GM18502 (cell line): ENCODE measurements at regions not wholly inside any gene's neighbourhood (a gene's known extent, or its start where the extent isn't known, plus 50 kb on each side); places are given as distances from the start of the nearest gene placed in this dataset.

Experiments
- ATAC-seq: cut with Tn5 transposase; IDR thresholded peaks from one replicate; pipeline ENCODE4 v1.9.1; 2021; ENCODE audit warnings: mild to moderate bottlenecking; ENCODE audit not compliant: unreplicated experiment, poor library complexity

GRCh38 chr7:118657391-118658005 is 433.0 kb downstream of the ANKRD7 start:
- peak; percentile 93 for ATAC-seq

GRCh38 chr7:118662266-118662665 is 437.8 kb downstream of the ANKRD7 start:
- ATAC-seq = no peak

GRCh38 chr7:118664498-118664897 is 440.0 kb downstream of the ANKRD7 start:
- no peak for ATAC-seq

GRCh38 chr7:118671149-118671548 is 446.6 kb downstream of the ANKRD7 start:
- no peak for ATAC-seq

- ATAC-seq = no peak
Observed at GRCh38 chr7:118684796-118685195, 460.3 kb downstream of the ANKRD7 start.

- no peak for ATAC-seq
Observed at GRCh38 chr7:118689403-118689802, 464.9 kb downstream of the ANKRD7 start.

GRCh38 chr7:118696879-118697278 is 472.4 kb downstream of the ANKRD7 start:
- peak; percentile 63 for ATAC-seq

GRCh38 chr7:118699222-118699621 is 474.7 kb downstream of the ANKRD7 start:
- ATAC-seq = no peak

GRCh38 chr7:118708741-118709140 is 484.2 kb downstream of the ANKRD7 start:
- no peak for ATAC-seq

GRCh38 chr7:118711688-118712087 is 487.2 kb downstream of the ANKRD7 start:
- no peak for ATAC-seq

GRCh38 chr7:118713039-118713438 is 488.5 kb downstream of the ANKRD7 start:
- no peak for ATAC-seq

GRCh38 chr7:118720632-118721031 is 496.1 kb downstream of the ANKRD7 start:
- no peak for ATAC-seq

- ATAC-seq = no peak
Observed at GRCh38 chr7:118731854-118732253, 507.4 kb downstream of the ANKRD7 start.

GRCh38 chr7:118734541-118734940 is 510.0 kb downstream of the ANKRD7 start:
- no peak for ATAC-seq

- ATAC-seq = no peak
Observed at GRCh38 chr7:118735441-118735840, 510.9 kb downstream of the ANKRD7 start.

- no peak for ATAC-seq
Observed at GRCh38 chr7:118737935-118738334, 513.4 kb downstream of the ANKRD7 start.

GRCh38 chr7:118745927-118746326 is 521.4 kb downstream of the ANKRD7 start:
- ATAC-seq = no peak

- no peak for ATAC-seq
Observed at GRCh38 chr7:118747473-118747872, 523.0 kb downstream of the ANKRD7 start.

- no peak for ATAC-seq
Observed at GRCh38 chr7:118753479-118753878, 529.0 kb downstream of the ANKRD7 start.

GRCh38 chr7:118754608-118755007 is 530.1 kb downstream of the ANKRD7 start:
- ATAC-seq = no peak

- ATAC-seq = no peak
Observed at GRCh38 chr7:118755067-118755625, 530.6 kb downstream of the ANKRD7 start.

- no peak for ATAC-seq
Observed at GRCh38 chr7:118757066-118757465, 532.6 kb downstream of the ANKRD7 start.
